WTC11 (cell line): ENCODE measurements at regions not wholly inside any gene's neighbourhood (a gene's known extent, or its start where the extent isn't known, plus 50 kb on each side); places are given as distances from the start of the nearest gene placed in this dataset.
A peak's percentile ranks its signal among the peaks of the same experiment; 100 is the strongest.

Experiments used
- ATAC-seq: fragments of 200-7000 bp; cut with Tn5 transposase; 2 replicates; pipeline ENCODE4 v1.10.0; 2021; ENCODE audit warnings: mild to moderate bottlenecking, moderate library complexity
- CTCF ChIA-PET: fragments of 300-600 bp; sonication (Branson Sonifier 250); formaldehyde crosslinking; loops from one replicate; lab custom pipeline; 2021; ENCODE audit warnings: antibody characterized with exemption; lab: Charles Lee
- POLR2A ChIA-PET: fragments of 350-600 bp; sonication (Branson Sonifier 250); formaldehyde crosslinking; loops from one replicate; lab custom pipeline; 2021; ENCODE audit warnings: antibody characterized with exemption; lab: Charles Lee
- DNase-seq: peaks from one replicate; pipeline ENCODE4 v3.0.0; 2021; ENCODE audit warnings: low spot score
- H3K27ac Mint-ChIP-seq: 2 replicates; pipeline ENCODE4 v1.8.0; 2021; ENCODE audit warnings: mixed read lengths
- H3K27me3 Mint-ChIP-seq: 2 replicates; pipeline ENCODE4 v1.8.0; 2021; ENCODE audit warnings: low read depth, mild to moderate bottlenecking, moderate library complexity, mixed read lengths
- H3K36me3 Mint-ChIP-seq: 2 replicates; pipeline ENCODE4 v1.8.0; 2021; ENCODE audit warnings: mixed read lengths
- H3K4me1 Mint-ChIP-seq: 2 replicates; pipeline ENCODE4 v1.8.0; 2022; ENCODE audit warnings: mixed read lengths
- H3K4me3 Mint-ChIP-seq: 2 replicates; pipeline ENCODE4 v1.8.0; 2021; ENCODE audit warnings: mild to moderate bottlenecking, moderate library complexity, mixed read lengths
- H3K9me3 Mint-ChIP-seq: 2 replicates; pipeline ENCODE4 v1.8.0; 2021; ENCODE audit warnings: mixed read lengths
- AFF4 ChIP-seq: sonication (generic); formaldehyde crosslinking; IDR thresholded peaks from 2 replicates; pipeline ENCODE4 v1.8.1; 2023; ENCODE audit warnings: mild to moderate bottlenecking, missing genetic modification reagents, borderline replicate concordance
- ATF2 ChIP-seq: sonication (generic); formaldehyde crosslinking; IDR thresholded peaks from 2 replicates; pipeline ENCODE4 v1.8.1; 2022; ENCODE audit warnings: low read depth, missing genetic modification reagents, borderline replicate concordance
- CREM ChIP-seq: sonication (generic); formaldehyde crosslinking; IDR thresholded peaks from 2 replicates; pipeline ENCODE4 v1.8.1; 2022; ENCODE audit warnings: mild to moderate bottlenecking, missing genetic modification reagents, moderate library complexity
- E2F4 ChIP-seq: sonication (generic); formaldehyde crosslinking; IDR thresholded peaks from 2 replicates; pipeline ENCODE4 v1.8.1; 2022; ENCODE audit warnings: low read depth, mild to moderate bottlenecking, moderate library complexity, missing genetic modification reagents, borderline replicate concordance
- GTF2I ChIP-seq: fragments of 250-450 bp; sonication (Bioruptor Pico); conservative IDR thresholded peaks from 2 replicates; pipeline ENCODE4 v1.4.0; 2021; ENCODE audit warnings: mild to moderate bottlenecking
- JAZF1 ChIP-seq: fragments of 250-450 bp; sonication (Bioruptor Pico); IDR thresholded peaks from 2 replicates; pipeline ENCODE4 v1.9.0; 2021; ENCODE audit warnings: moderate library complexity, mild to moderate bottlenecking, inconsistent platforms
- MXD4 ChIP-seq: fragments of 250-450 bp; sonication (Bioruptor Pico); IDR thresholded peaks from 2 replicates; pipeline ENCODE4 v1.8.0; 2021; ENCODE audit warnings: mild to moderate bottlenecking, moderate library complexity, borderline replicate concordance
- NFATC4 ChIP-seq: fragments of 250-450 bp; sonication (Bioruptor Pico); IDR thresholded peaks from 2 replicates; pipeline ENCODE4 v1.9.0; 2021; ENCODE audit warnings: mild to moderate bottlenecking
- PRDM15 ChIP-seq: sonication (generic); formaldehyde crosslinking; IDR thresholded peaks from 2 replicates; pipeline ENCODE4 v1.8.0; 2022; ENCODE audit warnings: missing genetic modification reagents
- SMAD4 ChIP-seq: sonication (generic); formaldehyde crosslinking; IDR thresholded peaks from 2 replicates; pipeline ENCODE4 v1.8.0; 2022; ENCODE audit warnings: mild to moderate bottlenecking, missing genetic modification reagents
- SP1 ChIP-seq: sonication (generic); formaldehyde crosslinking; conservative IDR thresholded peaks from 2 replicates; pipeline ENCODE4 v1.8.1; 2022; ENCODE audit warnings: missing genetic modification reagents
- TP53 ChIP-seq: sonication (generic); formaldehyde crosslinking; IDR thresholded peaks from 2 replicates; pipeline ENCODE4 v1.8.1; 2023; ENCODE audit warnings: mild to moderate bottlenecking, missing genetic modification reagents
- ZMAT4 ChIP-seq: fragments of 250-450 bp; sonication (Bioruptor Pico); IDR thresholded peaks from 2 replicates; pipeline ENCODE4 v1.9.0; 2021; ENCODE audit warnings: mild to moderate bottlenecking
- ZNF396 ChIP-seq: fragments of 250-450 bp; sonication (Bioruptor Pico); IDR thresholded peaks from 2 replicates; pipeline ENCODE4 v1.8.0; 2021; ENCODE audit warnings: mild to moderate bottlenecking, moderate library complexity, borderline replicate concordance
- ZNF512 ChIP-seq: sonication (generic); formaldehyde crosslinking; IDR thresholded peaks from 2 replicates; pipeline ENCODE4 v1.8.1; 2022; ENCODE audit warnings: missing genetic modification reagents, borderline replicate concordance

- no peaks in the 10 kb centered on the region for H3K27me3 Mint-ChIP-seq
- no peaks in the 10 kb centered on the region for H3K36me3 Mint-ChIP-seq
- POLR2A ChIA-PET, result no interaction called here
- no peak for DNase-seq
- no peaks in the 10 kb centered on the region for H3K9me3 Mint-ChIP-seq
- no peak overlapping the region for H3K4me3 Mint-ChIP-seq
- peaks cover 17% of the 10 kb centered on the region for H3K4me1 Mint-ChIP-seq
- no peak overlapping the region for H3K27ac Mint-ChIP-seq
- no peak for ATAC-seq
- no peak for TF ChIP-seq SMAD4 (CRISPR knock-in tag)
- TF ChIP-seq GTF2I, result no peak
- TF ChIP-seq PRDM15, result no peak
- TF ChIP-seq E2F4 (CRISPR knock-in tag), result no peak
- TF ChIP-seq ZNF512, result no peak
- TF ChIP-seq ATF2 (CRISPR knock-in tag), result no peak
- no peak for TF ChIP-seq ZMAT4 (CRISPR knock-in tag)
- no peak for TF ChIP-seq AFF4 (CRISPR knock-in tag)
- no peak for TF ChIP-seq TP53 (CRISPR knock-in tag)
- CTCF ChIA-PET, result no interaction called here
Measured at GRCh38 chr9:17009071-17009470, 125.8 kb upstream of the CNTLN start.

- TF ChIP-seq ZNF396 (CRISPR knock-in tag) (no peak), NFATC4 (no peak), CREM (CRISPR knock-in tag) (no peak), JAZF1 (no peak), SP1 (no peak), MXD4 (CRISPR knock-in tag) (no peak)
- ChIA-PET CTCF (interaction anchor here (0.9 kb wide), 1 partner anchor 397 kb away, joined by 3 read pairs; no protein-coding TSS in a partner anchor), POLR2A (interaction anchor here (0.6 kb wide), 1 partner anchor 405 kb away, joined by 3 read pairs; no protein-coding TSS in a partner anchor)
- Mint-ChIP-seq H3K36me3 (no peaks in the 10 kb centered on the region), H3K27ac (peak overlapping the region; percentile 35; the same call in 1 of the 2 replicates), H3K27me3 (no peaks in the 10 kb centered on the region), H3K4me1 (peaks cover 17% of the 10 kb centered on the region), H3K9me3 (no peaks in the 10 kb centered on the region), H3K4me3 (no peak overlapping the region)
- ATAC-seq (peak; percentile 91), DNase-seq (no peak)
Measured at GRCh38 chr9:17005056-17005823, 129.6 kb upstream of the CNTLN start.
